HCT116 (cell line): ENCODE measurements at regions not wholly inside any gene's neighbourhood (a gene's known extent, or its start where the extent isn't known, plus 50 kb on each side); places are given as distances from the start of the nearest gene placed in this dataset.
"Not testable (repeated sequence)": the region's sequence is repeated elsewhere in the genome, so short reads cannot be mapped to it uniquely, and the experiment has no call there.

Source experiments
- POLR2A ChIP-seq: IDR thresholded peaks from 2 replicates; pipeline ENCODE4 v1.7.0; 2011; ENCODE audit warnings: borderline replicate concordance; ENCODE audit not compliant: insufficient read depth, insufficient read length; ENCODE audit errors: extremely low read depth
- POLR2AphosphoS5 ChIP-seq: IDR thresholded peaks from 2 replicates; pipeline ENCODE4 v1.6.1; 2011; ENCODE audit warnings: mild to moderate bottlenecking, low read depth, low read length, moderate library complexity

DNA sequence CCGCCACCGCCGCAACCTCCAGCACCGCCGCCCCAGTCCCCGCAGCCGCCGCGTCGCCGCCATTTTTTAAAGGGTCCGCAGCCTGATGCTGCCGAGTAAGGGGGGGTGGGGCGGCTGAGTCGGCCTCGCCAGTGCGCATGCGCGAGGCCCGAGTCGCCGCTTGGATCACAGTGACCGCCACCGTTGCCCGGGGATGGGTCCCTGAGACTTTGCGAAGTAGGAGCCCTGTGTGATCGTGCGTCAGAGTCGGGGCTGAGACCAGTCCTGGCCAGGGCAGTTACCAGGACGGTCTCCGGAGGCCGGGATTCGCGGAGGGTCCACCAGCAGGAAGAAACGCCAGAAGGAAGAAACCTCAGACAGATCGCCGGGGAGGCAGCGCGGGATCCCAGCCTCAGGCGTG is 1421.7 kb upstream of the PCDH10 start:
- not testable (repeated sequence) for TF ChIP-seq POLR2A, POLR2AphosphoS5
